Activated T-cell treated with anti-CD3 and anti-CD28 coated beads for 48 hours (primary cell): ENCODE measurements at regions not wholly inside any gene's neighbourhood (a gene's known extent, or its start where the extent isn't known, plus 50 kb on each side); places are given as distances from the start of the nearest gene placed in this dataset.
"Not testable (repeated sequence)": the region's sequence is repeated elsewhere in the genome, so short reads cannot be mapped to it uniquely, and the experiment has no call there.

Experiments
- DNase-seq: peaks from one replicate; pipeline ENCODE4 v3.0.0-alpha.2; 2020; ENCODE audit warnings: low read depth

- DNase-seq: no peak
Measured at GRCh38 chr3:162719684-162720341, 1223.2 kb downstream of the OTOL1 start.

GRCh38 chr3:162721736-162722135 lies 1225.1 kb downstream of the OTOL1 start:
- no peak for DNase-seq

DNA sequence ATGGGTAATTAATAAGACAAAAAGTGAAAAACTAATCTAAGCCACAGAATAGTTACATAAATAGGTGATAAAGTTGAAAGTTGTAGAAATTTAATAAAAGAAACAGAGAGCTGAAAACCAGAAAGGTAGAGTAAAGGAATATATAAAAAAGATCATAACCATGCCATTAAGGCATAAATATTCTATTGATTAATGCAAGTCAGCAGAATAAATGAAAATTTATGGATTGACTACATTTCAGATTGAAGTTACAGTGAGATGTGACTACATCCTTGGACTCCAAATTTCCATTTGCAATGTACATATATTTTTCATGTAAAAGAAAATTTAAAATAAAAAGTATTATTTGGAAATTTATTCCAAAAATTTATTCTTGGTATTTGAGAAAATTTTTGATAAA lies 1225.7 kb downstream of the OTOL1 start:
- DNase-seq: no peak

GRCh38 chr3:162722796-162723195 lies 1226.2 kb downstream of the OTOL1 start:
- not testable (repeated sequence) for DNase-seq

DNA sequence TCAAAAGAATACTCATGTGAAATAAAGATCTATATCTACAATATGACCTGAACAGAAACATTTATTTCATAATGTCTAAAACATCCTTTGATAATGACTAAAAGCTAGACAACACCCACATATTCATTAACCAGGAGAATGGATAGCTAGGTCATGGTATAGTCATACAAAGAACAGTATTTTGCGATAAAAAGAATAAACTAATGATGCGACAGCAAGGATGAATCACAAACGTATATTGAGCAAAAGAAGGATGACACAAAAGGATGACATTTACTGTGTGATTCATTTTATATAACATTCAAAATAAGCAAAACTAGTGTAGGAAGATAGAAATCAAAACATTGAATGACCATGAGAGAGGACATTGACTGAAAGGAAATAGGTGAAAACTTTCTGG lies 1233.1 kb downstream of the OTOL1 start:
- no peak for DNase-seq

DNA sequence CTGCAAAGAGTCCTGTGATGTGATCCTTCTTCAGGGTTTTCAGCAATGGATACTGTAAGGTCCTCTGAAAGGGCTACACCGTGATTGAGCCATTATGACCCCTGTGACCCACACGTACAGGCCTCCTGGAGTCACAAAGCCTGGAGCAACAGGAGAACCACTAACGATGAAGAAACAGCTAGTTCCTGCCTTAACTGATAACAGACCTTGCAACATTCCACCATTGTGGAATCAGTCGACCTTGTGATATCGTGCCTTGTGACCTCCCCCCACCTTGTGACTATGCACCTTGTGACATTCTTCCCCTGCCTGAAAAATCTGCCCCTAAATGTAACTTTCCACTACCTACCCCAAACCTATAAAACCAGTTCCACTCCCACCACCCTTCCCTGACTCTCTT lies 1235.4 kb downstream of the OTOL1 start:
- not testable (repeated sequence) for DNase-seq

DNA sequence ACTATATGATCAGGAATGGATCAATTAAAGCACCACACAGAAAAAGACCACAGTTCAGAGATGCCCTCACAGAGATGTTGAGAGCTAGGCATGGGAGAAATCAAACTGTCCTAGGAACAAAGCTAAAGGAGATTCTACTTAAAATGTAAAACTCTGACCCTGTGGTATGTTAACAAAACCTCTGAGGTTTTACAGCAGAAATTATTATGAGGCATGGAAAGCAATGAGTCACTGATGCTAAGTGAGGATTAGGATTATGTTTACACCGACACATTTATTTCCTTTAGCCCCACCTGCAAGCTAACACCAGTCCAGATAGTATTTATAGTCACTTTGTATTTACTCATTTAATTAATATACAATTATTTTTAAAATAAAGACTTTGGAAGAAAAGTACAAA lies 1242.2 kb downstream of the OTOL1 start:
- DNase-seq: no peak

DNA sequence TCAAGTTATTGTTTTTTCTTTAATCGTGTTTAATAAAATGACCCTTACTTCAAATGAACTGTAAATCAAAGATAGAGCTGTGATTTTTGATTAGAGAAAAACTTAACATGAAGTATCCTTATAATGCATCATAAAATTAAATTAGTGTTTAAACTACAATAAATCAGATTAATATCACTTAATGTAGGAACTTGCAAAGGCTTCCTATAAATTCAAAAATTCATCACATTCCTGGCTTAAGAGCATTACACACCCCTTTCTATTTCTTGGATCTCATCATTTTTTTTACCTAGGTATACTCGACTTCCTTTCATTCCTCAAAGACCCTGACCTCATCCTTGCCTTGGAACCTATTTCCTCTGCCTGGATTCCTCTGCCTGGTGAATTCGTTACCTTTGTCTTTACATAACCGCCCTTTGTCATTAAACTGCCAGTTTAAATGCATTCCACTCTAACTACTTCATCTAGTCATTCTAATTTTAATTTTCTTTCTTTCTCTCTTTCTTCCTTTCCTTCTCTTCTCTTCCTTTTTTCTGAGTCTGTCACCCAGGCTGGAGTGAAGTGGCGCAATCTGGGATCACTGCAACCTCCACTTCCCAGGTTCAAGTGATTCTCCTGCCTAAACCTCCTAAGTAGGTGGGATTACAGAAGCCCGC lies 1244.5 kb downstream of the OTOL1 start:
- no peak for DNase-seq

DNA sequence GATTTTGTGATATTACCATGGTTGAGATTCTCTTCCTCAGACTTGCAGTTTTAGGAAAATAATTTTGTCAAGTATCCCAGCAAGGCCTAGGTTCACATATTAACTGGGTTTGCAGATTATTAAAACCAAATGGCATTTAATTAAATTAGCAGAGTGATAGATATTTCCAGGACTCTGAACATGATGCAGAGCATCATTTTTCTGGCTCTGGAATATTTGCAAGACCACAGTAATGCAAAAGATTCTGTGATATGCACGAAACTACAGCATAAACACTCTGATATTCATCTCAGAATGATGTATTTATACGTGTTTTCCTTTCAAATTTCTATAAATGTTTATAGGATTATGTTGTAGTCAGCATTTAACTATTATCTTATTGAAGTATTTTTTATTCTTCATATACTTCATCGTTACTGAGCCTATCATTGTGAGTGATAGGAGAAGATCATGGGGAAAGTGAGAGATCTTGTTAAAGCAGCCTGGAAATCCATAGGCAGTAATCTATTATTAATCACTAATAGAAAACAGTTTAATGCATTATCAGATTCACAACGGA lies 1245.6 kb downstream of the OTOL1 start:
- DNase-seq: no peak

- no peak for DNase-seq
Measured at GRCh38 chr3:162743091-162743490, 1246.5 kb downstream of the OTOL1 start.

DNA sequence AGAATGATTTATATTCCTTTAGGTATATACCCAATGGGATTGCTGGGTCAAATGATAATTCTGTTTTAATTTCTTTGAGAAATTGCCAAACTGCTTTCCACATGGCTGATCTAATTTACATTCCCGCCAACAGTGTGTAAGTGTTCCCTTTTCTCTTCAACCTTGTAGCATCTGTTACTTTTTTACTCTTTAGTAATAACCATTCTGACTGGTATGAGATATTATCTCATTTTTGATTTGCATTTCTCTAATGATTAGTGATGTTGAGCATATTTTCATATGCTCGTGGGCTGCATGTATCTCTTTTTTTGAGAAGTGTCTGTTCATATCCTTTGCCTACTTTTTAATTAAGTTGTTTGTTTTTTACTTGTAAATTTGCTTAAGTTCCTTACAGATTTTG lies 1264.2 kb downstream of the OTOL1 start:
- no peak for DNase-seq

GRCh38 chr3:162764051-162764807 lies 1267.6 kb downstream of the OTOL1 start:
- DNase-seq: no peak

DNA sequence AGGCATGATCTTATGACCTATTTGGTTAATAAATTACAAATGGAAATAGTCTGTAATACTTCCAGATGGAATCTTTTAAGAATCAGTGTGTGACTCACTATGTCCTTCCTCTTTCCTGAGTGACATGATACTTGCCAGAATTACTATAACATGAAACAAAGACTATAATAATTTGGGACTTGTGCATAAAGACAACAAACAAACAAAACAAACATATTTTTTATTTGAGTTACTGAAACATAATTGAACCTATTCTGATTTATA lies 1268.1 kb downstream of the OTOL1 start:
- no peak for DNase-seq

- no peak for DNase-seq
Measured at GRCh38 chr3:162765524-162765923, 1268.9 kb downstream of the OTOL1 start.

- DNase-seq: no peak
Measured at GRCh38 chr3:162769564-162769963, 1273.0 kb downstream of the OTOL1 start.

- no peak for DNase-seq
Measured at GRCh38 chr3:162770551-162770950, 1273.9 kb downstream of the OTOL1 start.

DNA sequence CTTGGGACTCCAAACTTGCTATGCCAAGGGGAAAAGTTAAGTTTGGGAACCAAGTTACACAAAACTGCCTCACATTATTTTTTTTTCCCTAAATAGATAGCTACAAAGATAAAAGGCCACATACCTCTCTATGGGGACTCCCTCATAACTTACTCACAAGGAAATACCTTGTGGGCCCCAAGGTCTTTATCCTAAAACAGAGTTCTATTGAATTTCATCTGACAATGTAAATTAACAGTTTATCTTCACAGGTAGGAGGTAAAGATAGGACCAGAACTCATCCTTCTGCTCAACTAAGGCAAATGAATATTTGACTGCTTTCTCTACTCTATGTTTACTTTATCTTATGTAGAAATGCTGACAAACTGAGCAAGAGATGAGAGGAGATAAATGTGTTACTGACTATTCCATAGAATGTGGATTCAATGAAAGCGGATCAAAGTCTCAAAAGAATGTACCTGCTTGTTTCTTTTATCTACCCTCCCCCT lies 1278.0 kb downstream of the OTOL1 start:
- DNase-seq: no peak

DNA sequence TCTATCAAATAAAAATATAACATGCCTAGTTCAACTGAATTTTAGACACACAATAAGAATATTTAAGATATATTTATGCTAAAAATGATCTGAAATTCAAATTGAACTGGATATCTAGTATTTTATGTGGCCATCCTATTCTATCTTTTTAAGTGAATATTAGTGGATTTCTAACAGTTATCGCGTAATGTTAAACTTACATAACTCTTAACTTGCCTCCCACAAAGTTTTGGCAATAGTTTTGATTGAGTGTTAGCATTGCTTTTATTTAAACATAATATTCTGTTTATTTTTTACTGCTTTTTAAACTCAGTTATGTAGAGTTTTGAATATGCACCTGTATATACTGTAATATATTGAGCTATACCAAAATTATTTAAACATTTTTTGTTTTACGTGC lies 1279.5 kb downstream of the OTOL1 start:
- no peak for DNase-seq

DNA sequence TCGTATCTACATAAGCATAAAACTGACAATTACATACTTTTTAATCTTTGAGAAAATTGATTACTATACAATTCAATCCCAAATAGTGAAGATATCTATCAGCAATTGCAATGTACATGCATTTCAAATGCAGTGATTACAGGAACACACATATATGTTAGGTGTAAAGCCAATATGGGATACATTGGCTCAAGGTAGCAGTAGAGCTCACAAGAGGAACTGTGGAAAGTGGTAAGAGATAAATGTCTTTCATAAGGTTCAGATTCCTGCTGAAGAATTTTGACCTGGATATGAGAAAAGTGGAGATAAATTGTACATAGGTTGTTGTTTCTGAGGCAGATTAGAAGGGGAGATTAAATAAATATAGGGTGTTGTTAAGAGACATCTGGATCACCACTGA lies 1280.5 kb downstream of the OTOL1 start:
- no peak for DNase-seq

DNA sequence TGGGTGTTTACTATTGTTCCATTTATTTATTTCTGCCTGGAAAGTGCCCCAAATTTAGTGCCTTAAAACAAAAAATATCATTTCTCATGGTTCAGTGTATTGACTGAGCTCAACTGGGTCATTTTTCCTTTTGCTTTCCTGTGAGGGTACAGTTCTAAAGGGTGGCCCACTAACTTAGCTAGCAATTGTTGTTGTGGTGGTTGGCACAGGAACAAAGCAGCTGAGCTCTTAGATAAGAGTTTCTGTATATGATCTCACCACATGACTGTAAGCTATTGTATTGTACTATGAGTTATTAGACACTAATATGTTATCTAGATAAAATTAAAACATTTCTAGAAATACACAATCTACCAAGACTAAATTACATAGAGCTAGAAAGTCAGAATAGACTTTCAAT lies 1283.7 kb downstream of the OTOL1 start:
- no peak for DNase-seq

DNA sequence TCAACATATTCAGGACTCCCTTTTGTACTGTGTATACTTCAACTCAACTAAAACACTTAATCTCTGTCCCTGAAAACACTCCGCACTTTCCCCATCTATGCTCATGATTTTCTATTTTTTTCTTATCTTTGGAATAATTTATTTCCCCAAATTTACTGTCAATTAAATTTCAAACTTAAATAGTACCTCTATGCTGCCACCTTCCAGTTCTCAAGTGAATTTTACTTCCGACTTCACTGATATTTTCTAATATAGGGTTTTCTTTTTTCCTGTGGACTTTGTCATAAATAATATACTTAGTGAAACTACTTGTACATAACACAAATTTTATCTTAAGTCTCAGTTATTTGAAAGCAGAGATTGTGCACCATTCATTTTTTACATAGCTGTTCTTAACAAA lies 1303.3 kb downstream of the OTOL1 start:
- no peak for DNase-seq

GRCh38 chr3:162802228-162802965 lies 1305.8 kb downstream of the OTOL1 start:
- DNase-seq: no peak
